ENCODE measurements at regions not wholly inside any gene's neighbourhood (a gene's known extent, or its start where the extent isn't known, plus 50 kb on each side); places are given as distances from the start of the nearest gene placed in this dataset.

- ATAC-seq, result no peak
- no peak overlapping the region for H3K4me2 ChIP-seq (ENCODE audit: low read depth, low read length)
- 0% methylated on average over 2 of the region's 2 CpGs for WGBS (ENCODE audit: low lambda C conversion rate)
- no peak for DNase-seq (ENCODE audit: low spot score)
- H3K27ac ChIP-seq (ENCODE audit: extremely low read length, insufficient read depth, low read length), result no peak overlapping the region
- in situ Hi-C loops (cut with HindIII; ENCODE audit: extremely low pct_ligation_motif_present, low pct_unique_long_range_greater_than_20kb) (loop anchor here (25.0 kb wide), 1 partner anchor 201 kb away; no protein-coding TSS in a partner anchor), intact Hi-C loops (cut with micrococcal nuclease; ENCODE audit: unreplicated experiment) (no loop called here)
- no peak for FAIRE-seq
- H3K9me3 ChIP-seq (ENCODE audit: low read length), result no peaks in the 10 kb centered on the region
- ChIA-PET CTCF (ENCODE audit: low intra/inter-chr PET ratio, low total read pairs) (no interaction called here), POLR2A (no interaction called here)
- no peaks in the 10 kb centered on the region for H3K4me1 ChIP-seq (ENCODE audit: insufficient read depth, low read length)
- no peaks in the 10 kb centered on the region for H4K20me1 ChIP-seq (ENCODE audit: insufficient read depth, low read length)
- no peak overlapping the region for H3K9ac ChIP-seq (ENCODE audit: insufficient read depth, low read depth, low read length)
- H3K27me3 ChIP-seq (ENCODE audit: control insufficient read depth in 1 of 2, insufficient read depth in 2 of 2, low read length in 2 of 2), result no peaks in the 10 kb centered on the region
- no peak overlapping the region for H3K4me3 ChIP-seq (replicated peaks in 1 of 3; ENCODE audit: insufficient read depth in 1 of 3, low read depth in 2 of 3, low read length in 3 of 3)
- no peak overlapping the region for H2AFZ ChIP-seq (ENCODE audit: low read length)
- no peaks in the 10 kb centered on the region for H3K79me2 ChIP-seq (ENCODE audit: insufficient read depth, low read length)
- no TSS peak for BruUV-seq (replicated peaks)
- no peaks in the 10 kb centered on the region for H3K36me3 ChIP-seq (replicated peaks in 1 of 2; ENCODE audit: control insufficient read depth in 1 of 2, insufficient read depth in 2 of 2, low read length in 2 of 2)
- TF ChIP-seq ZBTB38 (CRISPR knock-in tag; IDR thresholded peaks at IDR 0.05), result no peak
- no peak for TF ChIP-seq ZNF44 (CRISPR knock-in tag; IDR thresholded peaks at IDR 0.05)
These were observed 313.3 kb downstream of the MBD2 start for GRCh38 chr18:53911200-53911599.

- Histone ChIP-seq H3K79me2 (ENCODE audit: insufficient read depth, low read length) (no peaks in the 10 kb centered on the region), H3K36me3 (replicated peaks in 1 of 2; ENCODE audit: control insufficient read depth in 1 of 2, insufficient read depth in 2 of 2, low read length in 2 of 2) (no peaks in the 10 kb centered on the region), H3K9ac (ENCODE audit: insufficient read depth, low read depth, low read length) (no peak overlapping the region), H4K20me1 (ENCODE audit: insufficient read depth, low read length) (no peaks in the 10 kb centered on the region), H3K4me3 (replicated peaks in 1 of 3; ENCODE audit: insufficient read depth in 1 of 3, low read depth in 2 of 3, low read length in 3 of 3) (no peak overlapping the region), H3K4me1 (ENCODE audit: insufficient read depth, low read length) (no peaks in the 10 kb centered on the region), H3K4me2 (ENCODE audit: low read depth, low read length) (no peak overlapping the region), H3K27ac (ENCODE audit: extremely low read length, insufficient read depth, low read length) (no peak overlapping the region), H3K27me3 (ENCODE audit: control insufficient read depth in 1 of 2, insufficient read depth in 2 of 2, low read length in 2 of 2) (no peaks in the 10 kb centered on the region), H3K9me3 (ENCODE audit: low read length) (no peaks in the 10 kb centered on the region), H2AFZ (ENCODE audit: low read length) (no peak overlapping the region)
- in situ Hi-C loops (cut with HindIII; ENCODE audit: extremely low pct_ligation_motif_present, low pct_unique_long_range_greater_than_20kb) (loop anchor here (25.0 kb wide), 1 partner anchor 203 kb away; no protein-coding TSS in a partner anchor), intact Hi-C loops (cut with micrococcal nuclease; ENCODE audit: unreplicated experiment) (loop anchor here (1.0 kb wide), 2 partner anchors 211 to 219 kb away; no protein-coding TSS in a partner anchor)
- TF ChIP-seq STAG1 (CRISPR knock-in tag; IDR thresholded peaks at IDR 0.05) (peak; percentile 17; the same call in 1 of the 2 replicates), CTCF (CRISPR knock-in tag; IDR thresholded peaks at IDR 0.05) (peak; percentile 19), SOX5 (CRISPR knock-in tag; IDR thresholded peaks at IDR 0.05; ENCODE audit: borderline replicate concordance) (no peak)
- 17% methylated on average over 4 of the region's 4 CpGs for WGBS (ENCODE audit: low lambda C conversion rate)
- FAIRE-seq, result no peak
- ChIA-PET CTCF (ENCODE audit: low intra/inter-chr PET ratio, low total read pairs) (interaction anchor here (1.3 kb wide), 1 partner anchor 209 kb away, joined by 3 read pairs; no protein-coding TSS in a partner anchor), POLR2A (no interaction called here)
- peak; percentile 7 for DNase-seq (ENCODE audit: low spot score)
- ATAC-seq, result no peak; the same call in 2 of the 3 replicates
- BruUV-seq (replicated peaks), result no TSS peak
These were observed 314.8 kb downstream of the MBD2 start for GRCh38 chr18:53909668-53910067.

Measured in HepG2 (cell line).